ENCODE measurements at regions not wholly inside any gene's neighbourhood (a gene's known extent, or its start where the extent isn't known, plus 50 kb on each side); places are given as distances from the start of the nearest gene placed in this dataset.

- ATAC-seq = no peak
- intact Hi-C loops (cut with DNase I) = no loop called here
Measured at GRCh38 chr5:125776656-125777139, 646.5 kb upstream of the GRAMD2B start.

DNA sequence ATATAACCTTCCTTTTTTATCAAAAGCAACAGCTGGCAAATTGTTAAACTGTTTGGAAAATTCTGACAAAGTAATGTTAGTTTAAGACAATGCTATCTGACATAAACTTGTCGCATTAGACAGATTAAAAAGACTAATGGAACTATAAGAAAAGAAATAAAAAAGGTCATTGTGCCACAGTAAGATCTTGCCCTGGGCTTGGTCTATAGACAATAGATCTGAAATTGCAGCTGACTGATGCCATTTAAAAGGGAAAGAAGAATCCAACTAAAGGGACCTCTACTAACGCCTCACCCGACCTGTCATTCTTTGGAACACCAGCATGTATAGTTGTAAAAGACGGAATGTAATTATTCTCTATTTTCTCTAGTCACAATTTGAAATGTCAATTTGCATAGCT lies 644.4 kb upstream of the GRAMD2B start:
- intact Hi-C loops (cut with DNase I) = no loop called here
- ATAC-seq = no peak
- DNase-seq (ENCODE audit: low spot score) = no peak

More at GRCh38 chr5:125776656-125777139, 646.5 kb upstream of the GRAMD2B start:
- no peak for DNase-seq (ENCODE audit: low spot score)

DNA sequence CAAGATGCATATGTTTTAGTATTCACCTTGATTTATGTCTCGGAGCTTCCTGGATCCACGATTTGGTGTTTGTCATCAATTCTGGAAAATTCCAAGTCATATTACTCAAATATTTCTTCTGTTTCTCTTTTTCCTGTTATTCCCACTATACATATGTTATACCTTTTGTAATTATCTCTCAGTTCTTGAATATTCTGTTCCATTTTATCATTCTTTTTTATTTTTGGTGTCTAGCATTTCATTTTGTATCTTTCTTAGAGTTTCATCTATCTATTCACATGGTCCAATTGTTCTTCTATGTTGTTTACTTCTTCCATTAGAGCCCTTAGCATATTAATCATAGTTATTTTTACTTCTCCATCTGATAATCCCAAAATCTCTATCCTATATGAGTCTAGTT lies 637.8 kb upstream of the GRAMD2B start:
- intact Hi-C loops (cut with DNase I) = no loop called here
- ATAC-seq = no peak
- DNase-seq (ENCODE audit: low spot score) = no peak

DNA sequence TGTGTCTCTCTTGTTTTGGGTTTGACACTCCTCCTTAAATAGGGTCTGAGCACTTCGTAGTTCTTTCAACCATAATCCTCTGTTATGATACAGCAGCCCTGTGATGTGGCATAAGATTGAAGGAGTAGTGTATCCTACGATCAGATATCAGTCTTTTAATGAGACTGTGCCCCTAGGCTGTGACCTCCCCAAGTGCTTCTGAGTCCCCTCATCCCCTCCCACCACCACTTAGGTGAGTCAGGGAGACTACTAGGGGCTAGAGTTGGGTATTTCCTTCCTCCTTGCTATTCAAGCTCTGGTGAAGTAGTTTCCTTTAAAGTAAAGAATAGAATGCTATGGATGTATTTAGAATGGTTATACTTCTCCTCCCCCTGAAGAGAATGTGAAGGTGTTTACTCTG lies 637.2 kb upstream of the GRAMD2B start:
- ATAC-seq = no peak
- no peak for DNase-seq (ENCODE audit: low spot score)
- intact Hi-C loops (cut with DNase I) = no loop called here

- DNase-seq (ENCODE audit: low spot score) = no peak
- ATAC-seq = no peak
- intact Hi-C loops (cut with DNase I) = no loop called here
Measured at GRCh38 chr5:125793470-125793869, 629.7 kb upstream of the GRAMD2B start.

DNA sequence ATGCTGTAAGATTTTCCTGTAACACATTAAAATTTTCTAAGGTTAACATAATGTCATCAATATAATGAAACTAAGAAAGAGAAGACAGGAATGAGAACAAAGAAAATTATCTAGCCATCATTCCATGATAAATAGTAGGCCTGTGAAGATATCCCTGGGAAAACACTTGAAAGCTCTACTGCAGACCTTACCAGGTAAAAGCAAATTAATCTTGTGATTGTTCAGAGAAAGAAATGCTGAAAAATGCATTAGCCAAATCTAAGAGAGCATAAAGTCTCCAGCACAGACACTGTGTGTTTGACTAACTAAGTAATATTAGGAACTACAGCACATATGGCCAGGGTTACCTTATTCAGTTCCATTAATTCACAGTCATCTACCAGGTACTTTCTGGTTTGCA lies 628.3 kb upstream of the GRAMD2B start:
- DNase-seq (ENCODE audit: low spot score) = no peak
- intact Hi-C loops (cut with DNase I) = no loop called here
- no peak for ATAC-seq

GRCh38 chr5:125798307-125798706 lies 624.9 kb upstream of the GRAMD2B start:
- DNase-seq (ENCODE audit: low spot score) (no peak), ATAC-seq (no peak)
- intact Hi-C loops (cut with DNase I) = no loop called here

- no peak for ATAC-seq
- no peak for DNase-seq (ENCODE audit: low spot score)
- intact Hi-C loops (cut with DNase I) = no loop called here
Measured at GRCh38 chr5:125812651-125813050, 610.6 kb upstream of the GRAMD2B start.

DNA sequence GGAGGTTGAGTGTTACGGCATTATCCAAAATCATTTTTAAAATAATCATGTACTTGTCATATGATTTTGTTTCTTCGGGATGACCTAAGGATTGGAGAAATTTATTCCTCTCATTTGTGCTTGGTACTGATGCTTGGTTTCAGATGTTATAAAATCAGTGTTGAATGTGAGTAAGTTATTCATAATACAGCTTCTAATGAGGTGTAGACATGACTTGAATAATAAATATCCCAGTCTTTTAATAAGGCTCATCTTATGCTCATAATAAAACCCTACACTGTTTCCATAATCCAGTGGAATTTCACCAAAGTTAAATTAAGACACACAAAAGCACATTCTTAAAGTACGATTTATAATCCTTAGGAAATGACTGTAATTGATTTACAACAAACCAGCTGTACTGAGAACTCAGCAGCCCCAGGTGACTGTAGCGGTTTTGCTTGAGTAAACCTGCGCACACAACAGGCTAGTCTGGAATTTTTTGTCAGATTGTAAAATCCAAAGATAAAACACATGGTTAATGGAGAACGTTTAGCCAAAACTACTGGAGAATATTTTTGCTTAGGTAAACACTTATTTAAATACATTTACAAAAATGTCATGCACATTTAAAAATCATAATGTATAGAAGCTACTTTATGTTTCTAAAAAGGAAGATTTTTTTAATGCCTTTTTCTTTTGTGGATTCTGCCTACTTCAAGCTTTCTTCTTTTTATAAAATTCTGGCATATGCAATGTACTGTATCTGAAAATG lies 609.8 kb upstream of the GRAMD2B start:
- intact Hi-C loops (cut with DNase I) = no loop called here
- DNase-seq (ENCODE audit: low spot score) (no peak), ATAC-seq (no peak)

GRCh38 chr5:125814119-125814518 lies 609.1 kb upstream of the GRAMD2B start:
- intact Hi-C loops (cut with DNase I) = no loop called here
- DNase-seq (ENCODE audit: low spot score) (no peak), ATAC-seq (no peak)

DNA sequence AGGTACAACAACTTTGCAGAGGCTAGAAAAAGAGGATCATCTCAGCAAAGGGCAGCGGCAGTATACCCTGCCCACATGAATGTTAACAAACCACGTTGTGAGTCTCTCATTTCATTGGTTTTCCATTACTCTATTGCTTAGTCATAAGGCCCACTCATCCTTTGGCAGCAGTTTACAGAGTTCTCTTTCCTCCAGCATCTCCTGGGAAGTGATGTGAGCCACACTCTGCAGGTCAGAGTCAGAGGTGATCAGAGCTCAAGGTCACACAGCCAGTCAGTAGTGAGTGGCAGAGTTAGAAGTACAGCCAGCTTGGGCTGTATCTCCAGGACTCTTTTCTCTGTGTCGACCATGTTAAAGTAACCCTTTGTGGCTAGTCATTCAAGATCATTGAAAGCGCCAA lies 599.6 kb upstream of the GRAMD2B start:
- DNase-seq (ENCODE audit: low spot score) (no peak), ATAC-seq (no peak)
- intact Hi-C loops (cut with DNase I) = no loop called here

DNA sequence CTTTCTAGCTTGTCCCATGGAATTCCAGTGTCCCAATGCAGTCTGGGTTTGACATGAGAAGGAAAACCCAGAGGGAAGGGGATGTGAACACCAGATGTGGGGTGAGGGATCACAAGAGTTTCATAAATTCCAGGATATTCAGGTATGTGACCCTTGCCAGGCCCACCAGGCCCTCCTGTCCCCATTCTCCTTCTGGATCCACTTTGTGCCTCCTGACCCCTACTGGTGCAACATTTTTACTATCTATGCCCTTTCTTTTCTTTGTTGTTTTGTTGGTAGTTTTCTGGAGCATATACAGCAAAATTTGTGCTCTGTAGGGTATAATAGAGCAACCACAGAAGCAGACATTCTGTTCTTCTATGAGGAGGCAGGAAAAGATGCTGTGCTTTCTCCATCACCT lies 597.0 kb upstream of the GRAMD2B start:
- no peak for ATAC-seq
- intact Hi-C loops (cut with DNase I) = no loop called here
- DNase-seq (ENCODE audit: low spot score) = no peak

DNA sequence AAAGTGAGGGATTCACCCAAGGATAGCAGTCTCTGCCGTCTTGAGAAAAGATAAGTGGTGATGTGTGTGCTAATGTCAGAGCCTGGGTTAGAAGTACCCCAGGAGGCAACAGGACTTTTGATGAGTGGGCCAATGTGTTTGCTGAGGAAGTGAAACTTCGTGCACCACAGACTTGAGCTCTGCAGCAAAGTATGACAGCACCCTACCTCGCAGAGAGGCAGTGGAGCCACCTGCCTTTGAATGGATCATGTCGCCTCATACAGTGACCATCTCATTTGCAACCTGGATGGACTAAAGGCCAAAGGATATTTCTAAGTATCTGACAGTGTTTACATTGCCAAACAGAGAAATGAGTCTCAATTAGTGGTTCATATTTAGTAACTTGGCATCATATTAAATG lies 593.9 kb upstream of the GRAMD2B start:
- DNase-seq (ENCODE audit: low spot score) (no peak), ATAC-seq (no peak)
- intact Hi-C loops (cut with DNase I) = no loop called here

DNA sequence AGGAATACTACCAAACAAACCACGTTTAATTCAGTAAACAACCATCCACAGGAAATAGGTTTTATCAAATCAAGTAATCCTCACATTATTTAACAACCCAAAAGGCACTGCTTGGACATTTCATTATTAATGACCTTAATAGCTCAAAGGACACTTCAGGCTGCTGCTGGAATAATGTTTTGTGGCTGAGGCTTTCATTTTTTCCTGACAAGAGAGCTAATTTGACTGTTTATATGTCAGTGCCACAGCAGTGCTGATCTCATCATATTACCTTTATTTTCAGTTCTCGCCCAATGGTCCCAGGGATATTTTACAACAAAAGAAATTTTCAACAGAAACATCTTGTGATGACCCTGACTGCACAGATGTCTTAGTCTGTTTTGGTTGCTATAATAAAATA lies 589.8 kb upstream of the GRAMD2B start:
- no peak for DNase-seq (ENCODE audit: low spot score)
- no peak for ATAC-seq
- intact Hi-C loops (cut with DNase I) = no loop called here

DNA sequence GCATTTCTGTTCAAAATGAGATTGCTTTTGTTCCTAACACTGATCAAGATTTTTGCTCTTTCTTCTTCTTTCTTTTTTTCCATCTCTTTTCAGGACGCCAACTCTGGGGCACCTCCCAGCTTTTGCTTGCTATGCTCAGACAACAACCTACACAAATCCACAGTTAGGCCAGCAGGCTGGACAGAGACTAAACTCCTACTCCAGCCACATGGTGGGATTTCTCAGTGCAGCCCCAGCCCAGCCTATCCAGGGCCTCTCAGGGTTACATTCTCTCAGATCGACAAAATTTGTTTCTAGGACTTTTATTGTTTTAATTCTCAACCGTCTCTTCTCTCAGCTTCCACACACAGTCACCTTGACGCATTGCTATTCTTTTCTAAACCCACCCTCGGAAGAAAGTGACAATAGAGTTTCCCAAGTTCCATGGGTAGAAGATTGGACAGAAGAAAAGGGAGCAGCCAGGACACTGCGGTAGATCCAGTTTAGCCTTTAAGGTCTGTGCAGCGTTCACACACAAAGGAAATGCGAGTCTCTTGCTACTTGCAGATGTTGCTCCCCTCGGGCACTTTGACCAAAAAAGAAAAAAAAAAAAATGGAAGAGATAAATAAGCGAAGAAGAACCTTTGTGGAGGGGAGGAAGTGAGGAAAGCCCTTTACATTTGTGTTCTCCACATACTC lies 588.6 kb upstream of the GRAMD2B start:
- DNase-seq (ENCODE audit: low spot score) (no peak), ATAC-seq (no peak)
- intact Hi-C loops (cut with DNase I) = no loop called here

GRCh38 chr5:125835293-125836172 lies 587.7 kb upstream of the GRAMD2B start:
- DNase-seq (ENCODE audit: low spot score) = no peak
- intact Hi-C loops (cut with DNase I) = no loop called here
- ATAC-seq = peak; percentile 79

- intact Hi-C loops (cut with DNase I) = no loop called here
- no peak for DNase-seq (ENCODE audit: low spot score)
Measured at GRCh38 chr5:125836256-125836655, 587.0 kb upstream of the GRAMD2B start.

DNA sequence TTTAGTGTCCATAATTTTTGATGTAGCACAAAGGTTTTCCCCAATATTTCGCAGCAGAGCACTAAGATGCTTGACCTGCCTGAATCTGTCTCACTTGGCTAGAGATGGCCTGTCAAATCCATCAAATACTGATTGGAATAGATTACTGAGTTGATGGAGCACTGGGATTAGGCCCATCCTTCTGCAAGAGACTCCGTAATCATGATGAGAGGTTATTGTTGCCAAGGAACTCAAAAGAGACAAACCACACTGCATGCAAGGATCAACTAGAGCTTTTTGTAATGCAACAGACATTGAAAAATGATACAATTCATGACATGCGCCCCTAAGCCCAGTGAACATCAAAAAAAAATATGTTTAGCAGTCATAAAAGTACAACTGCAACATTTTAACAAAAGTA lies 585.3 kb upstream of the GRAMD2B start:
- DNase-seq (ENCODE audit: low spot score) = no peak
- no peak for ATAC-seq
- intact Hi-C loops (cut with DNase I) = no loop called here

More at GRCh38 chr5:125836256-125836655, 587.0 kb upstream of the GRAMD2B start:
- no peak for ATAC-seq

- intact Hi-C loops (cut with DNase I) = no loop called here
- ATAC-seq (no peak), DNase-seq (ENCODE audit: low spot score) (no peak)
Measured at GRCh38 chr5:125847561-125847960, 575.6 kb upstream of the GRAMD2B start.

DNA sequence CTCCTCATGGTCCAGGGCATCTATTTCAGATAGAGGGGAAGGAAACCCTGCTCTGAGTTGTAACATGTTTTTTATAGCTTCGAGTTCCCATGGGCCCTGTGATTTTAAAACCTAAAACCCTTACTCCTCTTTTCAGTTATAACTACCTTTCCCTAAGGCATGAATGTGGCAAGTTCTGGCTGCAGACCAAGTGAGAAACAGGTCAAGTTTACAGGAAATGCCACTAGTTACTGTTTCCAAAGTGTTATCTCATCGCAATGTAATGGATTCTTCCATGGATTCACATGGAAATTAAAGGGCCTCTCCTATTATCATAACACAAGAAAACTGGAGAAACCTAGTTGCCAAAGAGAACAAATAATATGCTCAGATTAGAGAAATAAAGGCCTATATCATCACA lies 574.5 kb upstream of the GRAMD2B start:
- intact Hi-C loops (cut with DNase I) = no loop called here
- DNase-seq (ENCODE audit: low spot score) (no peak), ATAC-seq (no peak)
